ENCODE measurements at regions not wholly inside any gene's neighbourhood (a gene's known extent, or its start where the extent isn't known, plus 50 kb on each side); places are given as distances from the start of the nearest gene placed in this dataset.

DNA sequence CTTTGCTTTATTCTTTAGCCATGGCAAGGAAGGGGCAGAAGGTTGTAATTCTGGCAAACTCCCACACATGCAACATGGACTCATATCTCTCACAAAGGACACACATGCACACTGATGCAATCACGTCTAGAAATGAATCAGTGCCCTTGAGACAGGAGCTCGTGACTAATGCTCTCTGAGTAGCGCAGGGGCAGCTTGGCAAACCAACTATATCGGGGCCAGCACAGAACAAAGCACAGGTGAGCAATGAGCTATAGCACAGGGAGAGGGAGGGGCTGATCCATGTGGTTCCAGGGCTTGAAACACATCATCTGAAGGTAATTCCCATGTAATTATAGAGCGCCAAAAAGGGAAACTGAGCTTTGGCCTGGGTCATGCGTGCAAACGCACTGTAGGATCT lies 165.2 kb upstream of the KLF7 start (continued):
- TF ChIP-seq SOX6 (IDR thresholded peaks at IDR 0.05), result peak; percentile 65; the same call in 1 of the 2 replicates
- peak; percentile 75 for TF ChIP-seq ZNF589 (CRISPR knock-in tag; IDR thresholded peaks at IDR 0.05; ENCODE audit: low read depth)
- TF ChIP-seq MEIS2 (IDR thresholded peaks at IDR 0.05; ENCODE audit: partially characterized antibody), result peak; percentile 28
- no peak for TF ChIP-seq ETV5 (CRISPR knock-in tag; IDR thresholded peaks at IDR 0.05; ENCODE audit: low read depth)
- TF ChIP-seq CHD4 (IDR thresholded peaks at IDR 0.05; ENCODE audit: insufficient read depth, insufficient replicate concordance, low read depth, low read length, poor library complexity, severe bottlenecking), result no peak
- TF ChIP-seq SMARCA4 (IDR thresholded peaks at IDR 0.05), result peak; percentile 22; the same call in 1 of the 2 replicates
- TF ChIP-seq JUN (IDR thresholded peaks at IDR 0.05; ENCODE audit: borderline replicate concordance, low read depth, low read length), result peak; percentile 64; the same call in 1 of the 2 replicates
- TF ChIP-seq JUN (CRISPR knock-in tag; IDR thresholded peaks at IDR 0.05; ENCODE audit: borderline replicate concordance), result no peak
- TF ChIP-seq YBX1 (IDR thresholded peaks at IDR 0.05), result no peak
- TF ChIP-seq ARID1B (IDR thresholded peaks at IDR 0.05), result peak; percentile 42; the same call in 1 of the 2 replicates
- TF ChIP-seq MYC (IDR thresholded peaks at IDR 0.05; ENCODE audit: low read depth, low read length), result peak; percentile 39; the same call in 1 of the 2 replicates
- TF ChIP-seq MYC (CRISPR knock-in tag; IDR thresholded peaks at IDR 0.05; ENCODE audit: borderline replicate concordance, low read depth), result no peak
- peak; percentile 22 to 23; a peak in 1 of 4 replicates for TF ChIP-seq NRF1 (conservative IDR thresholded peaks at IDR 0.05 in 1 of 2, IDR thresholded peaks at IDR 0.05 in 1 of 2)
- TF ChIP-seq RCOR1 (IDR thresholded peaks at IDR 0.05; ENCODE audit: borderline replicate concordance in 1 of 2, low read depth in 2 of 2, low read length in 2 of 2), result peak in 1 of 2 experiments; percentile 86; a peak in 2 of 4 replicates
- TF ChIP-seq CEBPG (CRISPR knock-in tag; IDR thresholded peaks at IDR 0.05), result peak; percentile 79; the same call in 1 of the 2 replicates
- TF ChIP-seq CEBPG (tag; conservative IDR thresholded peaks at IDR 0.05 in 1 of 2, IDR thresholded peaks at IDR 0.05 in 1 of 2), result peak; percentile 45 to 91
- TF ChIP-seq ZNF668 (CRISPR knock-in tag; IDR thresholded peaks at IDR 0.05), result no peak
- TF ChIP-seq TOE1 (IDR thresholded peaks at IDR 0.05; ENCODE audit: borderline replicate concordance), result peak; percentile 45; the same call in 1 of the 2 replicates
- TF ChIP-seq TOE1 (CRISPR knock-in tag; IDR thresholded peaks at IDR 0.05; ENCODE audit: borderline replicate concordance, low read depth), result no peak
- peak; percentile 71 for TF ChIP-seq BHLHE40 (IDR thresholded peaks at IDR 0.05; ENCODE audit: low read length)
- TF ChIP-seq HDAC2 (IDR thresholded peaks at IDR 0.05), result peak; percentile 55; the same call in 1 of the 2 replicates
- TF ChIP-seq HDAC1 (IDR thresholded peaks at IDR 0.05), result peak in 1 of 2 experiments; percentile 44; a peak in 1 of 4 replicates
- TF ChIP-seq, protein P1, sequence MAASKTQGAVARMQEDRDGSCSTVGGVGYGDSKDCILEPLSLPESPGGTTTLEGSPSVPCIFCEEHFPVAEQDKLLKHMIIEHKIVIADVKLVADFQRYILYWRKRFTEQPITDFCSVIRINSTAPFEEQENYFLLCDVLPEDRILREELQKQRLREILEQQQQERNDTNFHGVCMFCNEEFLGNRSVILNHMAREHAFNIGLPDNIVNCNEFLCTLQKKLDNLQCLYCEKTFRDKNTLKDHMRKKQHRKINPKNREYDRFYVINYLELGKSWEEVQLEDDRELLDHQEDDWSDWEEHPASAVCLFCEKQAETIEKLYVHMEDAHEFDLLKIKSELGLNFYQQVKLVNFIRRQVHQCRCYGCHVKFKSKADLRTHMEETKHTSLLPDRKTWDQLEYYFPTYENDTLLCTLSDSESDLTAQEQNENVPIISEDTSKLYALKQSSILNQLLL (CRISPR knock-in tag; IDR thresholded peaks at IDR 0.05; ENCODE audit: borderline replicate concordance), result no peak

All from K562 (cell line).